ENCODE measurements at regions not wholly inside any gene's neighbourhood (a gene's known extent, or its start where the extent isn't known, plus 50 kb on each side); places are given as distances from the start of the nearest gene placed in this dataset.

DNA sequence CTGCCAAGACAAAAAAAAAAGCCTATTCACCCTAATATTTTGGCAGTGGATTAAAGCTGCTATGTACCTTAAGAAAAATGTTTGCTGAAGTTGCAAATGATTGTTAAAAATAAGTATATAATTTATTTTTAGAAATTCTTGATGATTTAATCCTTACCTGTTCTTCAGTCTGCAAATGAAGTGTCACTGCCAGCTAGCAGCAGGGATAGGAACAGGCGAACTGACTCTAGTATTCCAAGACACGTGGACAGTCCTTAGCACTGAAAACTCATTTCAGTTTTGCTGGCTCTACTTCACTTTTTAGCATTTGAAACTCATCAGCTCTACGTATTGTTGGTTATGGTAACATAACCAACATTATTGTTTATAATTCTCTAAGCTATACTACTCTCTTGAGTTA lies 204.4 kb upstream of the ID4 start:
- ATAC-seq, result no peak
- TF ChIP-seq, protein P1, sequence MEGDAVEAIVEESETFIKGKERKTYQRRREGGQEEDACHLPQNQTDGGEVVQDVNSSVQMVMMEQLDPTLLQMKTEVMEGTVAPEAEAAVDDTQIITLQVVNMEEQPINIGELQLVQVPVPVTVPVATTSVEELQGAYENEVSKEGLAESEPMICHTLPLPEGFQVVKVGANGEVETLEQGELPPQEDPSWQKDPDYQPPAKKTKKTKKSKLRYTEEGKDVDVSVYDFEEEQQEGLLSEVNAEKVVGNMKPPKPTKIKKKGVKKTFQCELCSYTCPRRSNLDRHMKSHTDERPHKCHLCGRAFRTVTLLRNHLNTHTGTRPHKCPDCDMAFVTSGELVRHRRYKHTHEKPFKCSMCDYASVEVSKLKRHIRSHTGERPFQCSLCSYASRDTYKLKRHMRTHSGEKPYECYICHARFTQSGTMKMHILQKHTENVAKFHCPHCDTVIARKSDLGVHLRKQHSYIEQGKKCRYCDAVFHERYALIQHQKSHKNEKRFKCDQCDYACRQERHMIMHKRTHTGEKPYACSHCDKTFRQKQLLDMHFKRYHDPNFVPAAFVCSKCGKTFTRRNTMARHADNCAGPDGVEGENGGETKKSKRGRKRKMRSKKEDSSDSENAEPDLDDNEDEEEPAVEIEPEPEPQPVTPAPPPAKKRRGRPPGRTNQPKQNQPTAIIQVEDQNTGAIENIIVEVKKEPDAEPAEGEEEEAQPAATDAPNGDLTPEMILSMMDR (IDR thresholded peaks at IDR 0.05), result no peak
- no peaks in the 10 kb centered on the region for H3K4me1 ChIP-seq (ENCODE audit: low read depth)
- no peaks in the 10 kb centered on the region for H3K36me3 ChIP-seq (ENCODE audit: low read depth)
- no peak overlapping the region for H3K4me3 ChIP-seq
- no peaks in the 10 kb centered on the region for H3K9me3 ChIP-seq
- DNase-seq, result no peak
- intact Hi-C loops (cut with DNase I, micrococcal nuclease), result no loop called here

- no peak overlapping the region for H3K4me3 ChIP-seq
- no peak for ATAC-seq
- H3K36me3 ChIP-seq (ENCODE audit: low read depth), result no peaks in the 10 kb centered on the region
- H3K4me1 ChIP-seq (ENCODE audit: low read depth), result no peaks in the 10 kb centered on the region
- intact Hi-C loops (cut with DNase I, micrococcal nuclease), result no loop called here
- no peaks in the 10 kb centered on the region for H3K9me3 ChIP-seq
- TF ChIP-seq, protein P1 (IDR thresholded peaks at IDR 0.05), result no peak
- no peak for DNase-seq
Measured at GRCh38 chr6:19635728-19636127, 201.4 kb upstream of the ID4 start.

GRCh38 chr6:19637010-19637409 lies 200.2 kb upstream of the ID4 start:
- Histone ChIP-seq H3K4me1 (ENCODE audit: low read depth) (no peaks in the 10 kb centered on the region), H3K9me3 (no peaks in the 10 kb centered on the region), H3K36me3 (ENCODE audit: low read depth) (no peaks in the 10 kb centered on the region), H3K4me3 (no peak overlapping the region)
- intact Hi-C loops (cut with DNase I, micrococcal nuclease), result no loop called here
- DNase-seq, result no peak
- TF ChIP-seq, protein P1 (IDR thresholded peaks at IDR 0.05), result no peak
- ATAC-seq, result no peak

DNA sequence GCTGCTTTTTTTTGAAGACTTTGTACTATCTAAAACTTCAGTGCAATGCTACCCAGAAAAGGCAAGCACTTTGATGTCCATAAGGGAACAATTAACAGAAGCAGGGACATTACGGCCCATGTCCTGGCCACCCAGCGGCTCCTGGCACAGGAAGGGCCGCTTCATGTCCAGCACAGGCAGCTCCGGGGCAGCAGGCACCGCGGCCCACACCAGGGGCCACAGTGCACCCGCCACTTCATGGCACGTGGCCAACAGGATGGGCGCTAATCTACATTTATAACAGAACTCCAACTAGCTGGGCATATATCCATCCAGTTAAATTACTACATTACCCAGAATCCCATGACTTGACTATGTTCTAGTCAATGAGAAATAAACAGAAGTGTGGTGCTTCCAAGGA lies 198.2 kb upstream of the ID4 start:
- TF ChIP-seq, protein P1 (IDR thresholded peaks at IDR 0.05), result no peak
- no peaks in the 10 kb centered on the region for H3K9me3 ChIP-seq
- H3K36me3 ChIP-seq (ENCODE audit: low read depth), result no peaks in the 10 kb centered on the region
- no peak for ATAC-seq
- intact Hi-C loops (cut with DNase I, micrococcal nuclease), result no loop called here
- H3K4me3 ChIP-seq, result no peak overlapping the region
- H3K4me1 ChIP-seq (ENCODE audit: low read depth), result no peaks in the 10 kb centered on the region
- no peak for DNase-seq

DNA sequence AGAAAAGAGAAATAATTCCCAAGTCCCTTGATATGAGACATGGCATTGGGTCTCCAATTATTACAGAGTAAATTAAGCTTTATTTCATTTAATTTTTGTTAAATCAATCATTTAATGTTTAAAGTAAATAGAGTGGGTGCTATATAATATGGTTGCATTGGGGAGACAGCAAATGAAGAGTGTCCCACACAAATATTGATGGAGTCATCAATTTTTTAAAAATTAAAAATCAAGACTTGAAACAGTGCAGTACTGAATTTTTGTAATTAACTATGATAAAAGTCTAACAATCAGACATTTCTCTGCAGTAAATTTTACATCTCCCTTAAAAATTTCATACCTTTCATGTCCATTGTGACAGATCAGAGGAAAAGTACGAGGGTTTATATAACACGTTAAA lies 193.9 kb upstream of the ID4 start:
- TF ChIP-seq, protein P1 (IDR thresholded peaks at IDR 0.05), result no peak
- H3K4me1 ChIP-seq (ENCODE audit: low read depth), result no peaks in the 10 kb centered on the region
- no peak overlapping the region for H3K4me3 ChIP-seq
- intact Hi-C loops (cut with DNase I, micrococcal nuclease), result no loop called here
- ATAC-seq (no peak), DNase-seq (no peak)
- no peaks in the 10 kb centered on the region for H3K36me3 ChIP-seq (ENCODE audit: low read depth)
- H3K9me3 ChIP-seq, result no peaks in the 10 kb centered on the region

DNA sequence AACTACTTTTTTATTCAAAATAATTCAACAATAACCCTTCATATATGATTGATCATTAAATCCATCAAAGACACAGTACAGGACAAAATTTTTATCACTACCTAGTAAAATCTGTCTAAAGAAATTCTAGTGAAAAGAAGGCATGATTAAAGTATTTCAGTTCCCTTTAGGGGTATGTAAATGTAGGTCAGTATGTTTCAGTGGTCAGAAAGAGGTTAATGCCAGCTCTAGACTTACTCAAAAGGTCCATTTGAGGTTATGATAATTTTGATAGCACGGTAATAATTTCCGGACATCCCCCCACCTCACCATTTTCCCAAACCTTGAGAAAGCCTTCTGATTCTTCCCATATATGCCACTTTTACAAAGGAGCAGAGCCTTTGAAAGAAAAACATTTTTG lies 193.5 kb upstream of the ID4 start:
- no peak for DNase-seq
- H3K36me3 ChIP-seq (ENCODE audit: low read depth), result no peaks in the 10 kb centered on the region
- H3K9me3 ChIP-seq, result no peaks in the 10 kb centered on the region
- TF ChIP-seq, protein P1 (IDR thresholded peaks at IDR 0.05), result no peak
- H3K4me1 ChIP-seq (ENCODE audit: low read depth), result no peaks in the 10 kb centered on the region
- no peak for ATAC-seq
- intact Hi-C loops (cut with DNase I, micrococcal nuclease), result no loop called here
- no peak overlapping the region for H3K4me3 ChIP-seq
